Inferior parietal cortex (tissue), 1 donor: ENCODE measurements at regions not wholly inside any gene's neighbourhood (a gene's known extent, or its start where the extent isn't known, plus 50 kb on each side); places are given as distances from the start of the nearest gene placed in this dataset.

ENCODE experiments used
- DNase-seq: peaks from one replicate; pipeline ENCODE4 v3.0.0-alpha.2; 2016; ENCODE audit errors: extremely low spot score

DNA sequence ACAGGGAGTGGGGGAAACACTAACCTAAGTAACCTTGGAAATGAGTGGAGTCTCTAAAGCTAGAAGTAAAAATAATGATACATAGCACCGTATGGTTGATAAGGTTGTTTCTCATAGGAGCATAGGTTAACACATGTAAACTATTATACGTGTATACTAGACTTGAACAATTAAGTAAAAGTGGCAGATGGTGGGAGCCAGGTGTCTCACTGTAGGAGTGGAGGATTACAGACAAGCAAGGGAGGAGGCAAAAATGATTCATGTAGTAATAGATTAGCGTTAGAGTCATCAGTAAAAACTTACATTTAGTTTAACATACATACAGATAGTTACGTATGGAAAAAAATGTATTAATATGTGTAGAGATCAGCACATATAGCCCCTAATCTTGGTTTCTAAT, 138.4 kb upstream of the DSCAM start:
- no peak for DNase-seq

DNA sequence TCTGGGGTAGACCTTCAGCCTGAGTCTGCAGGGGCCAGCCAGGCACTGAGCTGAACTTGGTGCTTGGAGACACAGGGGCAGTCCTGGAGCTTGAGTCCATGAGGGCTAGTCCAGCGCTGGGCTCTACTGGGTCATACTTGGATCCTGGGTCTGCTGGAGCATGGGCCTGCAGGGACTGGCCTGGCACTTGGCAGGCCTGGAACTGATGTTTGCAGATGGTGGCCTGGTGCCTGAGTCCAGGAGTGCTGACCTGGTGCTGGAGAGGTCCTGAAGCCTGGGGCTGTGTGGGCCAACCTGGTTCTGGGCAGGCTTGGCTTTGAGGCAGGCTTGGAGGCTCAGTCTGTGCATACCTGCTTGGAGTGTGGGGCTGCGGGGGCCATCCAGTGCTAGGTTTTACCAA, 143.4 kb upstream of the DSCAM start:
- no peak for DNase-seq

DNA sequence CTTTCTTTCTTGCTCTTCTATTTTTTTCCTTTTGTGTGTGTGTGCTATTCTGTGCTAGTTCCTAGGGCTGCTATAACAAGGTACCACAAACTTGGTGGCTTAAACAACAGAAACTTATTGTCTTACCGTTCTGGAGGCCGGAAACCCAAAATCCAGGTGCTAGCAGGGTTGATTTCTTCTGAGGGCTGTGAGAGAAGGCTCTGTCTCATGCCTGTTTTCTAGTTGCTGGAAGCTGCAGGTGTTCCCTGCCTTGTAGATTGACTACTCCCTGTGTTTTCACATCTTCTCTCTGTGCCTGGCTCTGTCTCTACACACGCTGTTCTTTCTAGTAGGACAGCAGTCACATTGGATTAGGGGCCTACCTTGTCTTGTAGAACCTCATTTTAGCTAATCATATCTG, 150.9 kb upstream of the DSCAM start:
- DNase-seq, result no peak

DNA sequence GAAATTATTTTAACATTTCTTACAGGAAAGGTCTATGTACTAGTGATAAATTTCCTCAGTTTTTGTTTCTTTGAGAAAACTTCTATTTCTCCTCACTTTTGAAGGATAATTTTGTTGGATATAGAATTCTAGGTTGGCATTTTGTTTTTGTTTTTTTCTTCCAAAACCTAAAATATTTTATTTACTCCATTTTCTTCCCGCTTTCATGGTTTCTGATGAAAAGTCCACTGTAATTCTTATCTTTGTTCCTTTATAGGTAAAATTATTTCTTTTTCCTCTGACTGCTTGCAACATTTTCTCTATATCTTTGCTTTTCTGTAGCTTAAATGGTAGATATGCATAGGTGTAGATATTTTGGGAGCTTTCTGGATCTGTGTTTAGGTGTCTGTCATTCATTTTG, 153.9 kb upstream of the DSCAM start:
- no peak for DNase-seq

DNA sequence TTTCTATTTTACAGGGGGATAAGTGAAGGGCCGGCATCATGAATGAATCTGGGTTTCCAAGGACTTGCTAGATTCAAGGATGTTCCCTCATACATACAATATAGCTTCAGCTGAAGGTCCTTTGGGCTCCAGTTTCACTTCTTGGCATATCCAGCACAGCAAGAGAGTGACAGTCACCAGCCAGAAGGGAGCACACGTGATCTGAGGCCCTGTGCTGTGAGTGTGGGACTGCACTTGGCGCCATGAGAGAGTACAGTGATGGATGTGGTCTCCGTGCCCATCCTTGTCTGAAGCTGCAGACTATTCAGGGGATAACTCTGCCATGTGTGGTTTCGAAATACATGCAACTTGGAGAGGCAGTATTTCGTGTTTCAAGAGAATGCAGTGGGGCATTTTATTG, 159.7 kb upstream of the DSCAM start:
- no peak for DNase-seq

GRCh38 chr21:41008351-41008750, 159.6 kb upstream of the BACE2 start:
- DNase-seq, result no peak

GRCh38 chr21:41008974-41009373, 159.0 kb upstream of the BACE2 start:
- no peak for DNase-seq

GRCh38 chr21:41009398-41010100, 158.4 kb upstream of the BACE2 start:
- no peak for DNase-seq

DNA sequence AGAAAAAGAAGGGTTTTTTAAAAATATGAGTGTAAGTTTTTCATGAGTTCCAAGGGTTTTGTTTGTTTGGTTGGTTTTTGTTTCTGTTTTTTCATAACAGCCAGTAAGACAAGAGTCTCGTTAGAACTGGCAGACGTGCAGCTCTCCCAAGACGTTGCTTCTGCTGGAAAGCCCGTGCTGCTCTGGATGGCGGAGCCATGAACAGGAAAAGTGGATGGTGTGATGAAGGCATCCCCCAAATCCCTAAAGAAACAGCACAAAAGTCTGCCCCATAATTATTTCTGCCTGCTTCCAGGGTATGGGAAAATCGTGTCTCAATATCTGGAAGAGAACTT, 157.9 kb upstream of the BACE2 start:
- no peak for DNase-seq

DNA sequence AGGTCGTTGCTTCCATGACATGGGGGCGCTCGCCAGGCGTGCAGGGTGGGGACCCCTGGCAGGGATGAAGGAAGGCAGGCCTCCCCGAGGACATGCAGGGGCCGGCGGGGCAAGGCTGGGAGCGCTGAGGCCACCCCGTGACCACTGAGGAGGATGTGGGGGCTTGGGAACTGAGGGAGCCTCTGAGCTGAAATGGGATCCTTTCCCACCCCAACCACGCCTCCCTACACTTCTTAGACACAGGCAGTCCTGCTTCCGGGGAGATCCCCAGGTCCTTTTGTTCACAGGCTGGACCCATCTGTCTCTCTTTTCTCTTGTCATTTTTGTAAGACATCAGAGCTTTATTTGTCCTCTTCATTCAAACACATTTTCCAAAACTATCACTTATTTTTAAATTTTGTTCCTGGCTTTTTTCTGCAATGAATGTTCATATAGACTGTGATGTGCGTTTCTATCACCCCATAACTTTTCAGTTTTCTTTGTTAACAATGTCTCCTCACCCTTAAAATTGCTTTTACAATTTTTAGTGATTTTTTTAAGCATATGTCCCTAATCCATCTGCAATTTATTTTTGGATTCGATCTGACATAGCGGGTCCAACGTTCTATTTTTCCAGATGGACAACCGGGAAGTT, 156.7 kb upstream of the BACE2 start:
- no peak for DNase-seq

DNA sequence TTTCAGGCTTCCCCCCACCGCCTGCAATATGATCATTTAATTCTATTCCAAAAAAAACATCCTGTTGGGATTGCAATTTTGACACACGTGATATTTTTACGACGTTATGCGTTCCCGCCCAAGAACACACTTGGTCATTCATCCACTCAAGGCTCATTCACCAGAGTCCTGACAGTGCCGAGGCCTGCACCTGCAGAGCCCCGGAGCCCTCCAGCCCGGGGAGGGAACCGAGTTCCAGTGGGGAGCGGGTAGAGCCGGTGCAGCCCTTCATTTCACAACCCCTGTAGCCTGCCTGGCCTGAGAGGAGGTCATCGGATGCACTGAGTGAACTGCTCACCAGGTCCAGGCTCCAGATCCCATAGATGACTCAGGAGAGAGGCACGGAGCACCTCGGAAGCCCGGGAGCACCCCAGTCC, 156.0 kb upstream of the BACE2 start:
- DNase-seq, result no peak

DNA sequence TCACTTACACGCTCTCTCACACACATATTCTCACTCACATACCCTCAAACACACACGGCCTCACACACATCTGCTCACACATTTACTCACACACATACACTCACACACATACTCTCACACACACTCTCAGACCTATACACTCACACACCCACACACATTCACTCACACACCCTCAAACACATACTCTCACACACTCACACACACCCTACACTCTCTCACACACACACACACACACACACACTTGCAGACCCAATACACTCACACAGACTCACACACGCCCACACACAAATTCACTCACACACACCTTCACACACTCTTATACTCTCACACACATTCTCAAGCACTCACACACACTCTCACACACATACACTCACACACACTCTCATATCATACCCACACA, 155.5 kb upstream of the BACE2 start:
- no peak for DNase-seq

DNA sequence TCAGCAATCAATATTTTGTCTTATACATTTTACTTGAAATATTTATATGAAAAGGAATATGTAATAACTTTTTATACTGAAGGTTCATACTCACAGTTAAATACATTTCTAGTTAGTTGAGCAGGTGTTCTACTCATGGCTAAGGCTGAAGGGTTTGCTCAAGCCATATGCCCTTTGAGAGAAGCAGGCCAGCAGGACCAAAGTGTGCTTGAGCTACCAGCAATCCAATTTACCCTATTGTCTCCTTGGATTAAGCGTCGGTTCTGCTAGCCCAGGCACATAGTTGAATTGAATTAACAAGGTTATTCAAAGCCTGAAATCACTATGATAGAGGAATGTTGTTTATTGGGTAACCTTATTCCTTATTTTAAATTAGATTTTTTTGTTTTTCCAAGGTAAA, 151.5 kb upstream of the BACE2 start:
- DNase-seq, result no peak

GRCh38 chr21:41018431-41018830, 149.5 kb upstream of the BACE2 start:
- no peak for DNase-seq

DNA sequence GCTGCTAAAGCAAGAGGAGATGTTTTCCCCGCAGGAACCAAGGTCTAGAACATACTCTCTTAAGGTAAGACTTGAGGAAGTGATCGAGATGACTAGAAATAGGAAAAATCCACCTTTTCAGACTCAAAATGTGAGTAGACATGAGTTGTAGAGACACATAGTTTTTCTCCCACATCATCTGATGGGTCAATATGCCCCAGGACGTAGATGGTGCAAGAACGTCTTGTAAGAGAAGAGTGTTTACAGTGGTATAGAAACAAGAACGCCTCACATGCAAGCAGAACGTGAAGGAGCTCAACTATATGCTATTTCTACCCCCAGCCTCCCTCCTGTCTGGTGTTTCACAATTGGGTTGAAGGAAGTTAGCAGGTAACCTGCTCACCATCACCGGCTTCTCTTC, 144.0 kb upstream of the BACE2 start:
- no peak for DNase-seq

DNA sequence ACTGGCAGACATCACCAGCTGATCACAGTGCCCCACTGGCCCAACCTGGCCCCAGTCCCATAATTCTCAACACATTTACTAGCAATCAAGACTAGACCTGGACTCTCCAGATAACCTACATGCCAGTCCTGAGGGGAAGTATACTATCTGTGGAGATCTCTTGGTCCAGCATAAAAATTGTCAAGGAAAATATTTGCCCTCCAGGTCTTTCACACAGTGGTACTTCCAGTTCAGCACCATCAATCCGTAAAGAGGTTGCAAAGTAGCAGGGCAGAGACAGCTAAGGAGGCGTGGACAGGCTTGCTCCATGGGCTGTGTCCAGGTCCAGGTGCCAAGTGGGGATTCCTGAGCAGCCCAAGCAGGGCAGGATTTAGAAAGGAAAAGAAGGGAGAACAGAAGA, 143.6 kb upstream of the BACE2 start:
- DNase-seq, result no peak

GRCh38 chr21:41024746-41025254, 143.2 kb upstream of the BACE2 start:
- no peak for DNase-seq

DNA sequence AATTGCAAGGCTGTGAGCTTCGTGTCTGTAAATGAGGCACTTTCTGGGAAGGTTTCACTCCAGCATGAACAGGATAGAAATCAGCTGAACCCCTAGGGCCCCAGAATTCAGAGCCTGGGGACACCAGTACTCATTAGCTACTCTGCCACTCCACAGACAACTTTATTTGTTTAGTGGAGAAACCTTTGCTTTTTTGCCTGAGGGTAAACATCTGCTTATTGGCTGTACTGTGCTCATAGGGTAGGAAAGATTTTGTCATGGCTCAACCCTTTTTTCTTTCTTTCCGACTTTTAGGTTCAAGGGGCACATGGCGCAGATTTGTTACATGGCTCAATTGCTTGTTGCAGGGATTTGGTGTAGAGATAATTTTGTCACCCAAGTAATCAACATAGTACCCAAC, 138.4 kb upstream of the BACE2 start:
- no peak for DNase-seq

DNA sequence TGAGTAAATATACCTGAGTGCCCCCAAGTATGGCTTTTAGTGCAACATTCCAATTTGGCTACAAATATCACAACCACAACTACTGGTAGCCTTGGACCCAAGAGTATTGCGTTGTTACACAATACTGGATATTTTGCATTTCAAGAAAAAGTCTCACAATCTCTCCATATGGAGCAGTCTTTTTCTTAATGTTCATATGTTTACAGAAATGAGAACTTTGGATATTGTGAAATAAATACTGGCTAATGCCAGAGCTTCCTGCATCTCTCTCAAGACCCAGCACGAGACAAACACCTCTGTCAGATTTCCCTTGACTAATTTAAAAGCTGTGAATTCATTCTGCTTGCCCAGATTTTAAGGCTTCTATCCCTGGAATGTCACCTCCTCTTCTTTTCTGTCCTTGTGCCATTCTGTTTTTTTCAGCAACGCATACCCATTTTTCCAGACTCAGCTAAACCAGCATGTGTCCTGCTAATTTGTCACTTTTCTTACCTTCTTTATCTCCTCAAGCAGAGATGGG, 136.2 kb upstream of the BACE2 start:
- no peak for DNase-seq

DNA sequence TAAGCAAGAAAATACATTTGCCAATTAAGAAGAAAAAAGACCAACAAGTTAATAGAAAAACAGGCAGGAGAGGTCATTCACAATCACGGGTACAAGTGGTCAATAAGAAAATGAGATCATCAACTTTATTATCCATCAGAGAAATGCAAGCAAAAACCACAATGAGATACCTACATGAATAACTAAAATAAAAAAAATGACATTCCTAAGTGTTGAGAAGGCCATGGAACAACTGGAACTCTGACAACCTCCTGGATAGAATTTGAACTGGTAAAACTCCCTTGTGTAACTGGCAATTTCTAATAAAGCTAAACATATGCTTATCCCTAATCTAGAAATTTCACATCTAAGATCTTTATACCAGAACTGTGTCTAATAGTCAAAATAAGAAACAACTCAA, 135.4 kb upstream of the BACE2 start:
- DNase-seq, result no peak

DNA sequence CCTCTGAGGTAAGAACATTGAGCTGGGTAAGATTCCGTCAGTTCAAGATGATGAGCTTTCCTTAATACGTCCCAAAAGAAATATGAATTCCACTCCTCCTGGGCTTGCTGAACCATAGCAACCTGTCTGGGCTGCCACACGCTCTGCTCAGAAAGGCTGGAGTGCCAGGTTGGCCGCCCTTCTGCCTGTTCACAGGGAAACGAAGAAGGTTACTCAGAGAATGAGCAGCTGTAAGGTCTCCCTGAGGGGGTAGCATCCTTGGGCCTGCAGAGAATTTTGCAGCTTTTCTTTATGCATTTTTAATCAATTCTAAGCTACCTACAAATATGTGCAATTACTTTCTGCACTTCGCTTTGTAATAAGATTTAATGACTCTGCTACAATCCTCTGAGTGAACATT, 130.7 kb upstream of the BACE2 start:
- no peak for DNase-seq

GRCh38 chr21:41037936-41038335, 130.0 kb upstream of the BACE2 start:
- DNase-seq, result no peak

- DNase-seq, result no peak
These were observed 124.9 kb upstream of the BACE2 start for GRCh38 chr21:41043014-41043413.
